ENCODE measurements at regions not wholly inside any gene's neighbourhood (a gene's known extent, or its start where the extent isn't known, plus 50 kb on each side); places are given as distances from the start of the nearest gene placed in this dataset.

GRCh38 chr5:68669864-68670575 lies 423.8 kb upstream of the SLC30A5 start:
- Histone ChIP-seq H3K4me1 (ENCODE audit: insufficient read depth, low read length, severe bottlenecking) (no peaks in the 10 kb centered on the region), H3F3A (ENCODE audit: insufficient read depth, low read length) (no peaks in the 10 kb centered on the region), H3K27me3 (ENCODE audit: insufficient read depth, low read length) (no peaks in the 10 kb centered on the region), H3K9ac (ENCODE audit: low read length) (no peak overlapping the region), H3K9me3 (ENCODE audit: low read length) (no peaks in the 10 kb centered on the region), H4K20me1 (ENCODE audit: insufficient read depth, low read length) (no peaks in the 10 kb centered on the region), H2AFZ (ENCODE audit: low read length) (no peak overlapping the region), H3K4me2 (ENCODE audit: low read length) (no peak overlapping the region), H3K27ac (ENCODE audit: low read depth, low read length, poor library complexity, severe bottlenecking) (no peak overlapping the region), H3K4me3 (ENCODE audit: low read depth, low read length, poor library complexity, severe bottlenecking) (no peak overlapping the region), H3K9me2 (ENCODE audit: low read depth, low read length) (no peaks in the 10 kb centered on the region), H3K36me3 (ENCODE audit: insufficient read depth, low read length) (no peaks in the 10 kb centered on the region), H3K79me2 (ENCODE audit: insufficient read depth, low read length) (no peaks in the 10 kb centered on the region)
- TF ChIP-seq EZH2 (IDR thresholded peaks at IDR 0.05; ENCODE audit: borderline replicate concordance, low read length) (no peak), CTCF (IDR thresholded peaks at IDR 0.05; ENCODE audit: low read length) (no peak)

GRCh38 chr5:68673106-68673822 lies 420.6 kb upstream of the SLC30A5 start:
- no peaks in the 10 kb centered on the region for H3K79me2 ChIP-seq (ENCODE audit: insufficient read depth, low read length)
- H3K27ac ChIP-seq (ENCODE audit: low read depth, low read length, poor library complexity, severe bottlenecking), result no peak overlapping the region
- H3K27me3 ChIP-seq (ENCODE audit: insufficient read depth, low read length), result no peaks in the 10 kb centered on the region
- no peaks in the 10 kb centered on the region for H4K20me1 ChIP-seq (ENCODE audit: insufficient read depth, low read length)
- no peaks in the 10 kb centered on the region for H3K36me3 ChIP-seq (ENCODE audit: insufficient read depth, low read length)
- TF ChIP-seq CTCF (IDR thresholded peaks at IDR 0.05; ENCODE audit: low read length), result no peak
- TF ChIP-seq EZH2 (IDR thresholded peaks at IDR 0.05; ENCODE audit: borderline replicate concordance, low read length), result no peak
- H3K4me3 ChIP-seq (ENCODE audit: low read depth, low read length, poor library complexity, severe bottlenecking), result no peak overlapping the region
- H3F3A ChIP-seq (ENCODE audit: insufficient read depth, low read length), result no peaks in the 10 kb centered on the region
- no peaks in the 10 kb centered on the region for H3K4me1 ChIP-seq (ENCODE audit: insufficient read depth, low read length, severe bottlenecking)
- no peaks in the 10 kb centered on the region for H3K9me2 ChIP-seq (ENCODE audit: low read depth, low read length)
- H2AFZ ChIP-seq (ENCODE audit: low read length), result no peak overlapping the region
- H3K9me3 ChIP-seq (ENCODE audit: low read length), result no peaks in the 10 kb centered on the region
- no peak overlapping the region for H3K4me2 ChIP-seq (ENCODE audit: low read length)
- no peak overlapping the region for H3K9ac ChIP-seq (ENCODE audit: low read length)

GRCh38 chr5:68673823-68674180 lies 420.0 kb upstream of the SLC30A5 start:
- Histone ChIP-seq H3K4me3 (ENCODE audit: low read depth, low read length, poor library complexity, severe bottlenecking) (no peak overlapping the region), H3K79me2 (ENCODE audit: insufficient read depth, low read length) (no peaks in the 10 kb centered on the region), H3K4me2 (ENCODE audit: low read length) (no peak overlapping the region), H3K9me3 (ENCODE audit: low read length) (no peaks in the 10 kb centered on the region), H3K9me2 (ENCODE audit: low read depth, low read length) (no peaks in the 10 kb centered on the region), H3K4me1 (ENCODE audit: insufficient read depth, low read length, severe bottlenecking) (no peaks in the 10 kb centered on the region), H4K20me1 (ENCODE audit: insufficient read depth, low read length) (no peaks in the 10 kb centered on the region), H3K27me3 (ENCODE audit: insufficient read depth, low read length) (no peaks in the 10 kb centered on the region), H3K36me3 (ENCODE audit: insufficient read depth, low read length) (no peaks in the 10 kb centered on the region), H3K27ac (ENCODE audit: low read depth, low read length, poor library complexity, severe bottlenecking) (no peak overlapping the region), H3F3A (ENCODE audit: insufficient read depth, low read length) (no peaks in the 10 kb centered on the region), H3K9ac (ENCODE audit: low read length) (no peak overlapping the region), H2AFZ (ENCODE audit: low read length) (no peak overlapping the region)
- TF ChIP-seq EZH2 (IDR thresholded peaks at IDR 0.05; ENCODE audit: borderline replicate concordance, low read length) (no peak), CTCF (IDR thresholded peaks at IDR 0.05; ENCODE audit: low read length) (no peak)
